ENCODE measurements at regions not wholly inside any gene's neighbourhood (a gene's known extent, or its start where the extent isn't known, plus 50 kb on each side); places are given as distances from the start of the nearest gene placed in this dataset.

DNA sequence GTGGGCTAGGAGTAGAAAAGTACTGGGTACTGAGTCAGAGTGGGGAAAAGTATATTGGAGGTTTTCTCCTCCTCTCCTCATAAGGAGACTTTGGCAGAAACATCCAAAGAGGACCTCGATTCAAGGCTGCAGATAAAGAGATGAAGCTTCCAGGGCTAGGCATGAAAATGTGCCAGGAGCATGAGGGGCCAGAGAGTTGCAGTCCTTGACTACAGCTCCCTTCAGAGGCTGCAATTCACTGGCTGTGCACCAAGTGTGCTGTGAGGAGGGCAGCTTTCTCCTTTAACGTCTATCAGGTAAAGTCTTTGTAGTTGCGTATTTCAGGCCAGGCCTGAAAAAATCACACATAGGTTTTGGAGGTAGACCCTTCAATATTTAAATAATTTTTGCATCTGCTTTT, 174.9 kb upstream of the VEGFC start:
- no peak for TF ChIP-seq CTCF (IDR thresholded peaks at IDR 0.05)
- DNase-seq (ENCODE audit: low spot score) = no peak
- Histone ChIP-seq H3K27ac (no peak overlapping the region), H3K4me3 (no peak overlapping the region)

- Histone ChIP-seq H3K27ac (no peak overlapping the region), H3K4me3 (no peak overlapping the region)
- no peak for DNase-seq (ENCODE audit: low spot score)
- no peak for TF ChIP-seq CTCF (IDR thresholded peaks at IDR 0.05)
Measured at GRCh38 chr4:176968094-176968493, 175.4 kb upstream of the VEGFC start.

DNA sequence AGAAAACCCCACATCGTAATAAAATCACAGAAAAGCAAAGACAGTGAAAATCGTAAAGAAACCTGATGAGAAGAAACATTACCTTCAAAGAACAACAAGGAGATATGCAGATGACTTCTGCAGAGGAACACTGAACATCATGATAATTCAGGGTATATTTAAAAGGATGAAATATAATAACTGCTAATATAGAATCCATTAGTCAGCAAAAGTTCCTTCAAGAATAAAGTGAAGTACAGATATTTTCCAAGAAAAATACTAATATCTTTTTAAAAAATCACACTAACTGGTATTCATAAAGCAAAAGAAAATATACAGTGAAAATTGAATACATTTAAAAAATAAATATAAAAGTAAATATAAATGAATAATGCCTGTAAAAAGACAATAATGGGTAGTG, 176.3 kb upstream of the VEGFC start:
- no peak for TF ChIP-seq CTCF (IDR thresholded peaks at IDR 0.05)
- H3K27ac ChIP-seq = no peak overlapping the region
- no peak for DNase-seq (ENCODE audit: low spot score)
- H3K4me3 ChIP-seq = no peak overlapping the region

DNA sequence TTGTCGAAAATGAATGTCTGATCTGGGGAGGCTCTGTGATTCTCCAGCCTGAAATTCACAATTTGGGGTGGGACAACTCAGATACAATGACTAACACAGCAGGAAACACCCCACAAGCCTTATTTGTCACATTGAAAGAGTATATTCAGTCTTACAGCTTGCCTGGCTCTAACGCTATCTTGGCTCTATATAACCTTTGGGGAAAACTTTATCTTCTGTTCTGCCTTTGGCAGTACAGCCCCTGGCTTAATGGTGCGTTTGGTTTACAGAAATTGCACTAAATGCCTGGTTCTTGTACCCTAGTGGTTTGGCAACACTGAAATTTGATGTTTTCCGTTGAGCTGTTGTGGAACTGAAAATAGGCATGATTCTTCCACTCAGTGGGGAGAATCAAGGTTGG, 178.1 kb upstream of the VEGFC start:
- Histone ChIP-seq H3K4me3 (no peak overlapping the region), H3K27ac (no peak overlapping the region)
- no peak for DNase-seq (ENCODE audit: low spot score)
- TF ChIP-seq CTCF (IDR thresholded peaks at IDR 0.05) = no peak

- no peak for TF ChIP-seq CTCF (IDR thresholded peaks at IDR 0.05)
- no peak for DNase-seq (ENCODE audit: low spot score)
- H3K27ac ChIP-seq = no peak overlapping the region
- no peak overlapping the region for H3K4me3 ChIP-seq
Measured at GRCh38 chr4:176971576-176972115, 178.9 kb upstream of the VEGFC start.

DNA sequence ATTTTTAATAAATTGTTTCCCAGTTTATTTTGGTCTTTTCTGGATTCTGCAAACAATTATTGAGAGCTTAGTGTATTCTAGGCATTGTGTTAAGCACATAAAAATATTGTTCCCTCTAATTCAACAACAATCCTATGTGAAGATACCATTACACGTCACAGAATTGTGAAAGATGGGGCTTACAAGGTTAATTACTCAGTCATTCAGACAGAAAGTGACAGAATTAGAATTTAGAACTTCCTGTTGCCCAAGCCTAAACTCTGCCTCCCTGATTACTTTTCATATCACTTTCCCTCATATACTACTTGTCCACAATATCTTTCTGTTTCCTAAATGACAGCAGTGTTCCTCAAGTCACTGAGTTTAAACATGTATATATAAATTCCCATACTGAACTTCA, 186.7 kb upstream of the VEGFC start:
- TF ChIP-seq CTCF (IDR thresholded peaks at IDR 0.05) = no peak
- no peak overlapping the region for H3K4me3 ChIP-seq
- no peak for DNase-seq (ENCODE audit: low spot score)
- no peak overlapping the region for H3K27ac ChIP-seq

DNA sequence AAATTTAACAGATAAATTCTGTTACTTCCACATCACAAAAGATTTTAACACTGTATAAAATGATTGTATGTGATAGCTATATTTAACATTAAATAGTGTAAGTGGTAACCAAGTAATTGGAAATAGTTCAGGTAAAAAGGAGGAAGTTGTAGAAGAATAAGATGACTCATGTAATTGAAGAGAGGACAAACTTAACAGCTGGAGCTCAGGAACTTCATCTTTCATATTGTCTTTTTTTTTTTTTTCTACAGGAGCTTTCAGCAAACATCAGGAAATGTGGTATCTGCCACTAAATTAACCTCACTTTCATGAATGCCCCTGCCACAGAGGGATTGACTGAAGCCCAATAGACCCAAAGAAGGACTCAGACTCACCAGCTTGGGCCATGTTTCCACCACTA, 188.4 kb upstream of the VEGFC start:
- H3K27ac ChIP-seq = peak overlapping the region in 1 of 2 donors; percentile 33
- TF ChIP-seq CTCF (IDR thresholded peaks at IDR 0.05) = no peak

More for the DNA sequence above, 188.4 kb upstream of the VEGFC start:
- DNase-seq (ENCODE audit: low spot score) = no peak
- H3K4me3 ChIP-seq = no peak overlapping the region
